ENCODE measurements at regions not wholly inside any gene's neighbourhood (a gene's known extent, or its start where the extent isn't known, plus 50 kb on each side); places are given as distances from the start of the nearest gene placed in this dataset.

DNA sequence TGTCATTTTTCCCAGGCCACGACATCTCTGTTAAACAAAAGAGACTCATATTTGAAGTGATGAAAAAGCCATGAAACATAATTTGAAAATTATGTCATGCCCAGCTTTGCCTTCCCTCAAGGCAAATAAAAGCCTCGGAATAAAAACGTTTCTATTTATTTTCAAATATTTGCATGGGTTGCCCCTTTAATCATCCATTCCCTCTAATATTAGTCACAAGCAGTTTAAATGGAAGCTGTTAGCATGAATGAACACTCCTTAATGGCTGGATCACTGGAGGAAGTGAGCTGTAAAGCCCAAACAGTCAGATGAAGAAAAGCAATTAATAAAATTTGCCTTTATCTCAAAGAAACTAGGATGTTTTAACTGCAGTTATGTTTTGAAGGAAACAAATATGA lies 69.3 kb upstream of the STMND1 start:
- H3K27me3 ChIP-seq (ENCODE audit: insufficient read depth, low read length), result no peaks in the 10 kb centered on the region
- no peaks in the 10 kb centered on the region for H3K79me2 ChIP-seq (ENCODE audit: control insufficient read depth, insufficient read depth, low read length, unreplicated experiment)
- peak overlapping the region; percentile 41 for H2AFZ ChIP-seq (ENCODE audit: low read length, unreplicated experiment)
- H3K36me3 ChIP-seq (ENCODE audit: insufficient read depth, low read length), result no peaks in the 10 kb centered on the region
- peak overlapping the region; percentile 73 for H3K4me3 ChIP-seq (ENCODE audit: low read depth, low read length)
- H3K27ac ChIP-seq (ENCODE audit: low read depth, low read length), result peak overlapping the region; percentile 78
- peaks cover 16% of the 10 kb centered on the region for H3K4me1 ChIP-seq (ENCODE audit: control insufficient read depth, insufficient read depth, low read length, unreplicated experiment)

DNA sequence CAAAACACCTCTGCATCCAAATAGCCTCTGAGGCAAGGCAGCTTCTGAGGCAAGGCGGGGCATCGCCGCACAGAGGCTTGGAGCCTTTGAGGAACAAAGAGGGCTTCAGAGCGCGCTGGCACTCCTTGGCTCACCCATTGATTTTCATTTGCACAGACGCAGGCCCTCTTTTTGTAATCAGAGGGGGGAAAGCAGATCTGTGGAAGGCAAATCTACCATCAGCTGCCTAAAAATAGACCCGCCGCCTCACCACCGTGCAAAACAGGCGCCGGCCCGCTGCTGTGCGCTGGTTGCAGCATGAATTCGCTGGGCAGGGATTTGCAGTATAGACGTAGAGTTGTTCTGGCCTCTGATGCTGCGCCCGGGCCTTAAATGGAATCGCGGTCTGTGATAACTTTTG lies 69.9 kb upstream of the STMND1 start:
- Histone ChIP-seq H3K27me3 (ENCODE audit: insufficient read depth, low read length) (no peaks in the 10 kb centered on the region), H3K36me3 (ENCODE audit: insufficient read depth, low read length) (no peaks in the 10 kb centered on the region), H3K79me2 (ENCODE audit: control insufficient read depth, insufficient read depth, low read length, unreplicated experiment) (no peaks in the 10 kb centered on the region), H3K27ac (ENCODE audit: low read depth, low read length) (peak overlapping the region; percentile 78), H2AFZ (ENCODE audit: low read length, unreplicated experiment) (peak overlapping the region; percentile 41), H3K4me3 (ENCODE audit: low read depth, low read length) (no peak overlapping the region), H3K4me1 (ENCODE audit: control insufficient read depth, insufficient read depth, low read length, unreplicated experiment) (peaks cover 16% of the 10 kb centered on the region)

DNA sequence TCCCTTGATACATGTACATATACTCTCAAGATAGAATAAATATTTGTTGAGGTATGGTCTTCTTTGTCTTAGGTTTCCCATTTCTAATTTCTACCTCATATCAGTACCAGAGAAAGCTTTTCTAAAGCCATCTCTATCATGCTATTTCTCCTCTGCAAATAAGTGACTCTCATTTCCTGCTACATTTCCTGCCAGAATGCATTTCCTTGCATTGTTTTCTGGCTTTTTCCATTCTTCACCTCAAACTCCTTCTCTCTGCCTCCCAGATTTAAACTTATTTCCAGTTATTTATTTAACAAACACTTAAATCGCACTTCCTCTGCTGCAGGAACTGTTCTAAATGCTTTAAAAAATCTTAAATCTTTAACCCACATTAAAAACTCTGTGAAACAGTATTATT lies 74.4 kb upstream of the STMND1 start:
- Histone ChIP-seq H3K4me3 (ENCODE audit: low read depth, low read length) (no peak overlapping the region), H3K4me1 (ENCODE audit: control insufficient read depth, insufficient read depth, low read length, unreplicated experiment) (peaks cover 4% of the 10 kb centered on the region), H3K27ac (ENCODE audit: low read depth, low read length) (no peak overlapping the region), H3K79me2 (ENCODE audit: control insufficient read depth, insufficient read depth, low read length, unreplicated experiment) (no peaks in the 10 kb centered on the region), H2AFZ (ENCODE audit: low read length, unreplicated experiment) (no peak overlapping the region), H3K27me3 (ENCODE audit: insufficient read depth, low read length) (no peaks in the 10 kb centered on the region), H3K36me3 (ENCODE audit: insufficient read depth, low read length) (no peaks in the 10 kb centered on the region)

DNA sequence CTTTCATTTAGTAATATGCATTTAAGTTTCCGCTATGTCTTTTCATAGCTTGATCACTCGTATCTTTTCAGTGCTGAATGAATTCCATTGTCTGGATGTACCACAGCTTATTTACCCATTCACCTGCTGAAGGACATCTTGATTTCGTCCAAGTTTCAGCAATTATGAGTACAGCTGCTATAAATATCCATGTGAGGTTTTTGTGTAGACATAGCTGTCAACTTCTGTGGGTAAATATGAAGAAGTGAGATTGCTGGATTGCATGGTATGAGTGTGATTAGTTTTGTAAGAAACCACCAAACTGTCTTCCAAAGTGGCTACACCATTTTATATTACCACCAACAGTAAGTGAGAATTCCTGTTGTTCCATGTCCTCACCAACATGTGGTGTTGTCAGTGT lies 79.2 kb upstream of the STMND1 start:
- H3K36me3 ChIP-seq (ENCODE audit: insufficient read depth, low read length), result no peaks in the 10 kb centered on the region

DNA sequence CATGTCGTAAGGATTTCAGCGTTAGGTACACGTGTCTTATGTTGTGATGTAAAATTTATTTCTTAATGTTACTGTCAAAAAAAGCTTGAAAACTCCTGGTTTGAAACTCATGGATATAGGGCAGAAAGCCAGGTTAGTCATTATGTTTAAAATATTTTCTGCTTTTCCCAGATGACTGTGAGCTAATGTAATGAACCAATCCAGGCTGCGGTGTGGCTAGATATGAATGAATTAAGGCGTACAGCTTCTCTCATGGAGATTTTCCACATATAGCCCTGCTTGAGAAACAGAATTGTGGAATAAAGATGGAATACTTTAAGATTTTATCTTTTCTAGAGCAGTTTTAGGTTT lies 80.3 kb upstream of the STMND1 start:
- H3K79me2 ChIP-seq (ENCODE audit: control insufficient read depth, insufficient read depth, low read length, unreplicated experiment), result no peaks in the 10 kb centered on the region
- H3K4me1 ChIP-seq (ENCODE audit: control insufficient read depth, insufficient read depth, low read length, unreplicated experiment), result no peaks in the 10 kb centered on the region
- no peak overlapping the region for H3K27ac ChIP-seq (ENCODE audit: low read depth, low read length)
- H2AFZ ChIP-seq (ENCODE audit: low read length, unreplicated experiment), result no peak overlapping the region
- no peak overlapping the region for H3K4me3 ChIP-seq (ENCODE audit: low read depth, low read length)
- no peaks in the 10 kb centered on the region for H3K27me3 ChIP-seq (ENCODE audit: insufficient read depth, low read length)
- H3K36me3 ChIP-seq (ENCODE audit: insufficient read depth, low read length), result no peaks in the 10 kb centered on the region

More for the DNA sequence above, 79.2 kb upstream of the STMND1 start:
- Histone ChIP-seq H3K4me3 (ENCODE audit: low read depth, low read length) (no peak overlapping the region), H2AFZ (ENCODE audit: low read length, unreplicated experiment) (no peak overlapping the region), H3K27ac (ENCODE audit: low read depth, low read length) (no peak overlapping the region), H3K27me3 (ENCODE audit: insufficient read depth, low read length) (no peaks in the 10 kb centered on the region), H3K4me1 (ENCODE audit: control insufficient read depth, insufficient read depth, low read length, unreplicated experiment) (no peaks in the 10 kb centered on the region), H3K79me2 (ENCODE audit: control insufficient read depth, insufficient read depth, low read length, unreplicated experiment) (no peaks in the 10 kb centered on the region)

DNA sequence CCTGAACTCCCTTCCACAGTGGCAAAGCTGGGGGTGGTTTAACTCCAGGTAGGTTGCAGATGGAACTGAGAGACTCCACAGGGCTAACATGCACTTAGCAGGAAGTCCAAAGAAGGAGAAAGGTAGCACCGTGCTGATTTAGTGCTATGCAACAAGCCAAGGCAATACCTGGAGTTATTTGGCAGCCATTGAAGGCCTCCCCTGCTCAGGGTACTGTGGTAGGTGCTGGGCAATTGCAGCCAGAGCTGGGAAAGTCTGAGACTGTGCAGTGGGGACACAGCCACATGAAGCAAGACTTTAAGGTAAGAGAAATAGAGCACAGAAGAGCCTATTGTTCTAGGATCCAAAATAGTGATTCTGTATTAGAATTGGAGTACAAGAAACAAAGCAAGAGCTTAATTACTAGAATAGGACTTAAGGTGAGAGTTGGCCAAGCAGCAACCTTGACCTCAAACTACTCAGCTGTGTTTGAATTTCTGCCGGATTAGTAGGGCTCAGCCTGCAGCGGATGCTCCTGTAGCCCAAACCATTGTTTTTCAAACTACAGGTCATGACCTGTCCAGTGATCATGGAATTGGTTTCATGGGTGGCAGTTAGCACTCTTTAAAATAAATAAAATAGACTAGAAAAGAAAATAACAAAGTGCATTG lies 80.8 kb upstream of the STMND1 start:
- H3K4me3 ChIP-seq (ENCODE audit: low read depth, low read length), result no peak overlapping the region
- H2AFZ ChIP-seq (ENCODE audit: low read length, unreplicated experiment), result no peak overlapping the region
- no peaks in the 10 kb centered on the region for H3K27me3 ChIP-seq (ENCODE audit: insufficient read depth, low read length)
- no peaks in the 10 kb centered on the region for H3K36me3 ChIP-seq (ENCODE audit: insufficient read depth, low read length)
- no peaks in the 10 kb centered on the region for H3K4me1 ChIP-seq (ENCODE audit: control insufficient read depth, insufficient read depth, low read length, unreplicated experiment)
- H3K27ac ChIP-seq (ENCODE audit: low read depth, low read length), result no peak overlapping the region
- H3K79me2 ChIP-seq (ENCODE audit: control insufficient read depth, insufficient read depth, low read length, unreplicated experiment), result no peaks in the 10 kb centered on the region

DNA sequence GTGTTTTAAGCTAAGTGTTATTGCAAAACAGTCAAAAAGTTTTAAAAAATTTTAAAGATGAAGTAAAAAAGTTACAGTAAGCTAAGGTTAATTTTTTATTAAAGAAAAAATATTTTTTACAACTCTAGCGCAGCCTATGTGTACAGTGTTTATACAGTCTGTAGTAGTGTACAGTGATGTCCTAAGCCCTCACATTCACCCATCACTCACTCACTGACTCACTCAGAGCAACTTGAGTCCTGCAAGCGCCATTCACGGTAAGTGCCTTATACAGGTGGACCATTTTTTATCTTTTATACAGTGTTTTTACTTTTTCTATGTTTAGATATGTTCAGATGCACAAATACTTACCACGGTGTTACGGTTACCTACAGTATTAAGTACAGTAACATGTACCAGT lies 83.4 kb upstream of the STMND1 start:
- Histone ChIP-seq H3K36me3 (ENCODE audit: insufficient read depth, low read length) (no peaks in the 10 kb centered on the region), H3K27ac (ENCODE audit: low read depth, low read length) (no peak overlapping the region), H3K79me2 (ENCODE audit: control insufficient read depth, insufficient read depth, low read length, unreplicated experiment) (no peaks in the 10 kb centered on the region), H2AFZ (ENCODE audit: low read length, unreplicated experiment) (no peak overlapping the region), H3K4me1 (ENCODE audit: control insufficient read depth, insufficient read depth, low read length, unreplicated experiment) (peaks cover 17% of the 10 kb centered on the region), H3K27me3 (ENCODE audit: insufficient read depth, low read length) (no peaks in the 10 kb centered on the region), H3K4me3 (ENCODE audit: low read depth, low read length) (no peak overlapping the region)

DNA sequence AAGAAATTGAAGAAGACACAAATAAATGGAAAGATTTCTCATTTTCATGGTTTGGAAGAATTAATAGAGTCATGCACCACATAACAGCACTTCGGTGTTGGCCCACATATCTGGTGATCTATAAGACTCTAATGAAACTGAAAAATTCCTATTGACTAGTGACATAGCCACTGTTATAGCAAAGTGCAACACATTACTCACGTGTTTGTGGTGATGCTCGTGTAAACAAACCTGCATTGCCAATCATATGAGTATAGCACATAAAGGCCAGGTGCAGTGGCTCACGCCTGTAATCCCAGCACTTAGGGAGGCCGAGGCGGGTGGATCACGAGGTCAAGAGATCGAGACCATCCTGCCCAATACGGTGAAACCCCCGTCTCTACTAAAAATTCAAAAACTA lies 84.4 kb upstream of the STMND1 start:
- no peaks in the 10 kb centered on the region for H3K79me2 ChIP-seq (ENCODE audit: control insufficient read depth, insufficient read depth, low read length, unreplicated experiment)
- no peak overlapping the region for H3K27ac ChIP-seq (ENCODE audit: low read depth, low read length)
- no peaks in the 10 kb centered on the region for H3K36me3 ChIP-seq (ENCODE audit: insufficient read depth, low read length)
- H3K4me1 ChIP-seq (ENCODE audit: control insufficient read depth, insufficient read depth, low read length, unreplicated experiment), result peaks cover 27% of the 10 kb centered on the region
- no peak overlapping the region for H2AFZ ChIP-seq (ENCODE audit: low read length, unreplicated experiment)
- H3K27me3 ChIP-seq (ENCODE audit: insufficient read depth, low read length), result no peaks in the 10 kb centered on the region
- H3K4me3 ChIP-seq (ENCODE audit: low read depth, low read length), result no peak overlapping the region

DNA sequence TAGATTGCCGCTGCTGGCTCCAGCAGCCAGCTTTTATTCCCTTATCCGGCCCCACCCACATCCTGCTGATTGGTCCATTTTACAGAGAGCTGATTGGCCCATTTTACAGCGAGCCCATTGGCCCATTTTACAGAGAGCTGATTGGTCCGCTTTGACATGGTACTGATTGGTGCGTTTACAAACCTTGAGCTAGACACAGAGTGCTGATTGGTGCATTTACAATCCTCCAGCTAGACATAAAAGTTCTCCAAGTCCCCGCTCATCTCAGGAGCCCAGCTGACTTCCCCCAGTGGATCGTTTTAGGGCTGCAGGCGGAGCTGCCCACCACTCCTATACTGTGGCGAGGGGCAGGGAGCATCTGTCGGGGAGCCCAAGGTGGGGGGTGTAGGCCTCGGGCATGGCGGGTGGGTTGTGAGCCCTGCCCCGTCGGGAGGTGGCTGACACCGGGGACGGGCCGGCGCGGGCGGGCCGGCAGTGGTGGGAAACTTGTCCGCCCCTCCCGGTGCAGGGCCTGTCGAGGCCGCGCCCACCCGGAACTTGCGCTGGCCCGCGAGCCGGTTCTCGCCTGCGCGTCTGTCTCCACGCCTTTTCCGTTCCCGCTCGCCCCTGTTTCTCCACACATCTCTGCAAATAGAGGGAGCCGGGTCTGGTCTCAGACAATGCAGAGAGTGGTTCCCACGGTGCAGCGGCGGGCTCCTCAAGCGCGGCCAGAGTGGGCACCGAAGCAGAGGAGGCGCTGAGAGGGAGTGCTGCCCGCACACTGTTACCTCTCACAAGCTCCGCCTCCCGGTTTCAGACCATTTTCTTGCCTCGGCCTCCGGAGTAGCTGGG lies 86.1 kb upstream of the STMND1 start:
- H3K4me3 ChIP-seq (ENCODE audit: low read depth, low read length), result no peak overlapping the region
- no peak overlapping the region for H2AFZ ChIP-seq (ENCODE audit: low read length, unreplicated experiment)
- H3K36me3 ChIP-seq (ENCODE audit: insufficient read depth, low read length), result no peaks in the 10 kb centered on the region
- 0 out of 2 replicates have a peak overlapping the region, but pooled peaks have one; percentile 17 for H3K27ac ChIP-seq (ENCODE audit: low read depth, low read length)
- H3K4me1 ChIP-seq (ENCODE audit: control insufficient read depth, insufficient read depth, low read length, unreplicated experiment), result peaks cover 29% of the 10 kb centered on the region
- H3K27me3 ChIP-seq (ENCODE audit: insufficient read depth, low read length), result no peaks in the 10 kb centered on the region
- no peaks in the 10 kb centered on the region for H3K79me2 ChIP-seq (ENCODE audit: control insufficient read depth, insufficient read depth, low read length, unreplicated experiment)

DNA sequence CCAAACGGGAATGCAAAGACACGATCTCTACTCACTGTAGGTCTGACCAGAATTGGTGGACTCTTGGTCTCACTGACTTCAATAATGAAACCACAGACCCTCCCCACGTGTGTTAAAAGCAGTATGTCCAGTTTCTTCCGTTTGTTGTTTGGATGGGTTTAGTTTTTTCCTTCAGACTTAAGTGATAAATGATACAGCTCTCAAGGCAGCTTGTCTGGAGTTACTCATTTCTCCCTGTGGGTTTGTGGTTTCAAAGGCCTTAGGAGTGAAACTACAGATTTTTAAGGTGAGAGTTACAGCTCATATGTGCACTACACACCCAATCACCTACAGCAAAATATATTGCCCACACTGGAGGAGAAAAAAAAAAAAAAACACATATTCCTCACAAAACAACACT lies 86.7 kb upstream of the STMND1 start:
- H3K27me3 ChIP-seq (ENCODE audit: insufficient read depth, low read length), result no peaks in the 10 kb centered on the region
- H2AFZ ChIP-seq (ENCODE audit: low read length, unreplicated experiment), result no peak overlapping the region
- H3K4me3 ChIP-seq (ENCODE audit: low read depth, low read length), result peak overlapping the region; percentile 25; the same call in 1 of the 2 replicates
- no peaks in the 10 kb centered on the region for H3K79me2 ChIP-seq (ENCODE audit: control insufficient read depth, insufficient read depth, low read length, unreplicated experiment)
- peaks cover 29% of the 10 kb centered on the region for H3K4me1 ChIP-seq (ENCODE audit: control insufficient read depth, insufficient read depth, low read length, unreplicated experiment)
- no peaks in the 10 kb centered on the region for H3K36me3 ChIP-seq (ENCODE audit: insufficient read depth, low read length)
- H3K27ac ChIP-seq (ENCODE audit: low read depth, low read length), result peak overlapping the region; percentile 17

DNA sequence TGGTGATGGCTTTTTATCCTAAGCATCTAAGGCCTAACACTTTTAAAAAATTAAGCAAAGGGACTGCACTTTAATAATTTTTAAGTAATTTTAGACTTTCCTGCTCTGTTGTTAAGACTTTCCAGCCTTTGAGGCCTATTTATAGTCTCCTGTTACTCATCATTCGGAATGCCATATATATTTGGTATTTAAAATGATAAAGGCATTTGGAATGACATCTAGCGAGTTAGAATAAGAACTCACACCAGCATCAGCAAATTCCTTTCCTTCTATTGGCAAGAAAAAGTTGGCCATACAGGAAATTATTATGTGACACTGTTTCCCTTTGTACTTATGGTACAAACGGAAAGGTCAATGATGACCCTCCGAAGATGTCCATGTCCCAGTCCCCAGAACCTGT lies 88.1 kb upstream of the STMND1 start:
- H3K27me3 ChIP-seq (ENCODE audit: insufficient read depth, low read length), result no peaks in the 10 kb centered on the region

More for the DNA sequence above, 88.1 kb upstream of the STMND1 start:
- Histone ChIP-seq H2AFZ (ENCODE audit: low read length, unreplicated experiment) (peak overlapping the region; percentile 34), H3K79me2 (ENCODE audit: control insufficient read depth, insufficient read depth, low read length, unreplicated experiment) (no peaks in the 10 kb centered on the region), H3K4me3 (ENCODE audit: low read depth, low read length) (no peak overlapping the region), H3K4me1 (ENCODE audit: control insufficient read depth, insufficient read depth, low read length, unreplicated experiment) (peaks cover 29% of the 10 kb centered on the region), H3K36me3 (ENCODE audit: insufficient read depth, low read length) (no peaks in the 10 kb centered on the region), H3K27ac (ENCODE audit: low read depth, low read length) (peak overlapping the region; percentile 65)
